NOMO-1 treated with dmso at 0.1 percent for 144 hours (cell line): ENCODE measurements at regions not wholly inside any gene's neighbourhood (a gene's known extent, or its start where the extent isn't known, plus 50 kb on each side); places are given as distances from the start of the nearest gene placed in this dataset.

ENCODE experiments used
- DNase-seq: peaks from one replicate; lab custom pipeline; 2025; ENCODE audit not compliant: unreplicated experiment; lab: John Stamatoyannopoulos, UW

- DNase-seq = no peak
Measured at GRCh38 chr21:39056636-39057035, 126.6 kb downstream of the PSMG1 start.

GRCh38 chr21:39055167-39055767, 128.0 kb downstream of the PSMG1 start:
- DNase-seq = peak; percentile 37

GRCh38 chr21:39054066-39054465, 129.2 kb downstream of the PSMG1 start:
- DNase-seq = no peak

- no peak for DNase-seq
Measured at GRCh38 chr21:39053126-39053525, 130.1 kb downstream of the PSMG1 start.

GRCh38 chr21:39052718-39053117, 130.5 kb downstream of the PSMG1 start:
- DNase-seq = no peak

GRCh38 chr21:39051588-39051949, 131.7 kb downstream of the PSMG1 start:
- no peak for DNase-seq

- DNase-seq = no peak
Measured at GRCh38 chr21:39050841-39051587, 132.2 kb downstream of the PSMG1 start.

- no peak for DNase-seq
Measured at GRCh38 chr21:39048574-39048973, 134.7 kb downstream of the PSMG1 start.

- DNase-seq = no peak
Measured at GRCh38 chr21:39048064-39048463, 135.2 kb downstream of the PSMG1 start.

GRCh38 chr21:39047046-39047445, 136.2 kb downstream of the PSMG1 start:
- no peak for DNase-seq

- no peak for DNase-seq
Measured at GRCh38 chr21:39046236-39046916, 136.9 kb downstream of the PSMG1 start.

GRCh38 chr21:39041816-39042215, 141.4 kb downstream of the PSMG1 start:
- no peak for DNase-seq

- DNase-seq = no peak
Measured at GRCh38 chr21:39040494-39041110, 142.6 kb downstream of the PSMG1 start.

GRCh38 chr21:39037807-39038405, 145.3 kb downstream of the PSMG1 start:
- DNase-seq = no peak

GRCh38 chr21:39036581-39036980, 146.7 kb downstream of the PSMG1 start:
- DNase-seq = no peak

- no peak for DNase-seq
Measured at GRCh38 chr21:39034590-39035536, 148.4 kb downstream of the PSMG1 start.

- DNase-seq = no peak
Measured at GRCh38 chr21:39033878-39034589, 149.2 kb downstream of the PSMG1 start.

GRCh38 chr21:39029900-39030884, 153.1 kb downstream of the PSMG1 start:
- DNase-seq = no peak
